Muscle of leg (tissue), 3 donors: ENCODE measurements at regions not wholly inside any gene's neighbourhood (a gene's known extent, or its start where the extent isn't known, plus 50 kb on each side); places are given as distances from the start of the nearest gene placed in this dataset.

Experiments used
- DNase-seq: peaks from one replicate; pipeline ENCODE4 v3.0.0; 2013
- H3K27ac ChIP-seq: one replicate; pipeline ENCODE4 v1.5.1; 2013; ENCODE audit warnings: mild to moderate bottlenecking, low read length, control low read depth
- H3K27me3 ChIP-seq: one replicate; pipeline ENCODE4 v1.6.1; 2013; ENCODE audit warnings: low read length; ENCODE audit not compliant: control insufficient read depth, insufficient read depth
- H3K36me3 ChIP-seq: one replicate; pipeline ENCODE4 v1.6.1; 2013; ENCODE audit warnings: low read length; ENCODE audit not compliant: control insufficient read depth, insufficient read depth
- H3K4me1 ChIP-seq: one replicate; pipeline ENCODE4 v1.6.1; 2013; ENCODE audit warnings: low read length; ENCODE audit not compliant: control insufficient read depth, insufficient read depth
- H3K4me3 ChIP-seq: one replicate; pipeline ENCODE4 v1.5.1; 2013; ENCODE audit warnings: low read length, control low read depth
- H3K9me3 ChIP-seq: replicated peaks from 2 replicates; pipeline ENCODE4 v1.6.1; 2013; ENCODE audit warnings: low read depth, low read length; ENCODE audit not compliant: control insufficient read depth
- WGBS: methylation state at CpG from one replicate; pipeline ENCODE4 v1.1.5; 2013; ENCODE audit warnings: missing lambda C conversion rate; ENCODE audit not compliant: insufficient coverage; 5-methylcytosine and 5-hydroxymethylcytosine counted together

GRCh38 chr2:236790963-236791362 is 221.3 kb downstream of the ACKR3 start:
- Histone ChIP-seq H3K4me3 (no peak overlapping the region), H3K27me3 (peaks cover 3% of the 10 kb centered on the region), H3K27ac (no peak overlapping the region), H3K4me1 (peaks cover 5% of the 10 kb centered on the region), H3K36me3 (no peaks in the 10 kb centered on the region), H3K9me3 (no peaks in the 10 kb centered on the region)
- DNase-seq = peak; percentile 67
- whole genome bisulfite sequencing = 13% methylated on average over 3 of the region's 6 CpGs

DNA sequence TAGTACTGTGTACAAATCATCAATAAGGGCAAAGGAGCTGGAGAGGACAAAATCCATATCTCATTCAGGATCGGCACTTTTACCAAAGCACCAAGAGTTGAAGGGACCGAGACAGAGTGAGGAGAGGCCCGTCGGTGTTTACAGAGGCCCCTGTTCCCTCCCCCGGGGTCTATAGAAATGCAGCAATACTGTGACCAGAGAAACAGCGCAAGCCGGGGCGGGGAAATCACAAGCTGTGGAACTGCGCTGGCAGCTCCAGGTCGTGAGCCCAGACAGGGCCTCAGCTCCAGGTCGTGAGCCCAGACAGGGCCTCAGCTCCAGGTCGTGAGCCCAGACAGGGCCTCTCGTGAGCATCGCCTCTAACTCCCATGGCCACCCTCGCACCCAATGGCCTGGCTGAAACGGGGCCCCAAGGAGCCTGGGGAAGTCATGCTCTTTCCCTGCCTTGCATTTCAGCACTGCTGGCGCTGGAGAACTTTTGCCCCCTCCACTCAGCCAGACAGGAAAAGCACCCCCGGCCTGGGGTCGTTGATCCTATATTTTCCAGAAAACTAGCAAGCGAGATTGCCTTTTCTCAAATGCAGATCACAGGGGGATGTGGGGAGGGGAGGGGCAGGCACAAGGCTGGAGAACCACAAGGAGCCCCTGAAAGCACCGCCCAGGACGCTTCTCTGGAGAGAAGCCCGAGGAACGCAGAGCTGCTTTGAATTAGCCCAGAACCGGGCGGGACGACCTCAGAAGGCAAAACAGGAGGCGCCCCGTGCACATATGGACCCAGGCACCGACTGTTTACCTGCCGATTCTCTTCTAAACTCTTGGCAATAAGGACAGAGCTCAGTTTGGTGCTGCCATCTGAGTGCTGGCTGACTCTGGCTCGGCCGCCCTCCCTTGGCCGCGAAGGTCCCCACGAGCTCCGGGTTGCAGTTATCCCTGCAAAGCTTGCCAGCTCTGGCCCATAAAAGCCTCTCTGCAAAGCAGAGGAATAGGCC is 223.7 kb downstream of the ACKR3 start:
- H3K36me3 ChIP-seq = no peaks in the 10 kb centered on the region
- H3K4me3 ChIP-seq = no peak overlapping the region
- no peak overlapping the region for H3K27ac ChIP-seq
- DNase-seq = peak; percentile 69
- WGBS = 52% methylated on average over 27 of the region's 37 CpGs
- no peaks in the 10 kb centered on the region for H3K9me3 ChIP-seq
- H3K27me3 ChIP-seq = peaks cover 3% of the 10 kb centered on the region
- H3K4me1 ChIP-seq = peaks cover 2% of the 10 kb centered on the region

DNA sequence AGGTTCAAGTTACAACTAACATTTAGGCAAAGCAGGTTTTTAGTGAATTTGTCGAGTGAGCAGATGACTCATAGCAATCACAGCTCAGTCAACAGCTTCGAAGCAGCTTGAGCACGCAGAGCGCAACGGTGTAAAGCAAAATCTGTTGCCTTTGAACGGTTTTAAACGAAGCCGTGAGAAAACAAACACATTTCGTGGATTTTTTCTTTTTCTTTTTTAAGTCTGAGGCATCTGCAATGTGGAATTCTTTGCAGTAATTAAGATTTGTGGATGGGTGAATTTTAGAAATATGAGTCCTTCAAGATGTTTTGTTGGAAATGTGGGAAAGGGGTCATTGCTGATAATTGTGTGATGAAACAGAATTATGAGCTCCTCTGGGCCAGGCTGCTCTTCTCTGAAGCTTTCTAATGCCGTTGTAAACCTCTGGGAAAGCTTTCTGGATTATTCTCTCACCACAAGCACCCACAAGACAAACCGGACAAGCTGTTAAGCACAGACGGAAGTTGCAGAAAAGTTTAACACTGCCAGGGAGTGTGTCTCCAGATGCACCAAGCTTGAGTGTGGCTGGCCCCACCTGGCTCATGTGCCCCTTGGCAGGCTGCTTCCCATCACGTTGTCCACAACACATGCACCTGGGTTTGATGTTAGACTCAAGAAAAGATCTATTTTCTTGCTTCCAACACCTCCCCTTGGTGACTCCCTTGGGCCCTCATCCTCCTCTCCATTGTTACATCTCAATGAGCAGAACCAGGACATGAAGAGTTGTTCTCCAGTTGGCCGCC is 224.7 kb downstream of the ACKR3 start:
- 60% methylated on average over 12 of the region's 14 CpGs for WGBS
- Histone ChIP-seq H3K4me1 (peaks cover 2% of the 10 kb centered on the region), H3K27me3 (peaks cover 3% of the 10 kb centered on the region), H3K27ac (no peak overlapping the region), H3K4me3 (no peak overlapping the region), H3K9me3 (no peaks in the 10 kb centered on the region), H3K36me3 (no peaks in the 10 kb centered on the region)
- DNase-seq = no peak

- Histone ChIP-seq H3K36me3 (no peaks in the 10 kb centered on the region), H3K27me3 (peaks cover 3% of the 10 kb centered on the region), H3K4me1 (peaks cover 2% of the 10 kb centered on the region), H3K9me3 (no peaks in the 10 kb centered on the region), H3K4me3 (no peak overlapping the region), H3K27ac (no peak overlapping the region)
- 87% methylated on average over 9 of the region's 11 CpGs for WGBS
- DNase-seq = no peak
These were observed 225.7 kb downstream of the ACKR3 start for GRCh38 chr2:236795169-236795860.

DNA sequence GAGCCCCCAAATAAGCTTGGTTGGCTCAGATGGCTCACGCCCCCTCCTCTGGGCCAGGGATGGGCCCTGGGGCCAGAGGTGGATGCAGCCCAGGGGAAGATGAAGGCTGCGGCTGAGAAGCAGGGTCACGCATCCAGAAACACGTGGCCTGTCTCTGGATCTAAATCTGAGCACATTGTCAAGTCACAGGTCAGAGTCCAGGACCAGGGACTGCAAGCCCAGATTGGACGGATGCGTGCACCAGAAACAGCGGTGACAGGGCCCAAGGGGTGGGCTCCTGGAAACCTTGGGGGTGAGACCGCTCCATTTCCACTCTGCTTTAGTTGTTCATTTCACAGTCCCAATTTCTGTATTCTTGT is 226.2 kb downstream of the ACKR3 start:
- peaks cover under 1% of the 10 kb centered on the region for H3K27me3 ChIP-seq
- WGBS = 89% methylated on average over 6 of the region's 8 CpGs
- peaks cover under 1% of the 10 kb centered on the region for H3K4me1 ChIP-seq
- no peak overlapping the region for H3K27ac ChIP-seq
- DNase-seq = no peak
- no peak overlapping the region for H3K4me3 ChIP-seq
- no peaks in the 10 kb centered on the region for H3K36me3 ChIP-seq
- H3K9me3 ChIP-seq = no peaks in the 10 kb centered on the region

- WGBS = no CpG with 5 or more reads among the region's 2 CpGs
- H3K27ac ChIP-seq = no peak overlapping the region
- H3K27me3 ChIP-seq = no peaks in the 10 kb centered on the region
- H3K36me3 ChIP-seq = no peaks in the 10 kb centered on the region
- no peaks in the 10 kb centered on the region for H3K9me3 ChIP-seq
- no peak for DNase-seq
- no peaks in the 10 kb centered on the region for H3K4me1 ChIP-seq
- H3K4me3 ChIP-seq = no peak overlapping the region
These were observed 226.6 kb downstream of the ACKR3 start for GRCh38 chr2:236796236-236796635.

GRCh38 chr2:236797411-236797810 is 227.8 kb downstream of the ACKR3 start:
- WGBS = 81% methylated on average over 5 of the region's 7 CpGs
- H3K27me3 ChIP-seq = no peaks in the 10 kb centered on the region

GRCh38 chr2:236798491-236798890 is 228.9 kb downstream of the ACKR3 start:
- Histone ChIP-seq H3K27ac (no peak overlapping the region), H3K4me1 (no peaks in the 10 kb centered on the region), H3K36me3 (no peaks in the 10 kb centered on the region), H3K4me3 (no peak overlapping the region), H3K27me3 (no peaks in the 10 kb centered on the region), H3K9me3 (no peaks in the 10 kb centered on the region)
- WGBS = 92% methylated on average over 3 of the region's 3 CpGs
- DNase-seq = no peak

More at GRCh38 chr2:236797411-236797810, 227.8 kb downstream of the ACKR3 start:
- DNase-seq = no peak
- Histone ChIP-seq H3K9me3 (no peaks in the 10 kb centered on the region), H3K27ac (no peak overlapping the region), H3K4me3 (no peak overlapping the region), H3K4me1 (no peaks in the 10 kb centered on the region), H3K36me3 (no peaks in the 10 kb centered on the region)

- no peaks in the 10 kb centered on the region for H3K9me3 ChIP-seq
- H3K27ac ChIP-seq = peak overlapping the region; percentile 58
- no peaks in the 10 kb centered on the region for H3K4me1 ChIP-seq
- H3K36me3 ChIP-seq = no peaks in the 10 kb centered on the region
- H3K27me3 ChIP-seq = peaks cover 3% of the 10 kb centered on the region
- no peak overlapping the region for H3K4me3 ChIP-seq
- DNase-seq = peak; percentile 86
- WGBS = no CpG with 5 or more reads among the region's 7 CpGs
These were observed 229.9 kb downstream of the ACKR3 start for GRCh38 chr2:236799391-236800026.
